Mesendoderm (in vitro differentiated cells): ENCODE measurements at regions not wholly inside any gene's neighbourhood (a gene's known extent, or its start where the extent isn't known, plus 50 kb on each side); places are given as distances from the start of the nearest gene placed in this dataset.

ENCODE experiments used
- DNase-seq: peaks from one replicate; pipeline ENCODE4 v3.0.0; 2013
- H2AK5ac ChIP-seq: 2 replicates; pipeline ENCODE4 v1.6.1; 2013; ENCODE audit warnings: low read length, inconsistent platforms
- H2BK120ac ChIP-seq: 2 replicates; pipeline ENCODE4 v1.6.1; 2013; ENCODE audit warnings: low read depth, mild to moderate bottlenecking, low read length, moderate library complexity, mixed read lengths
- H2BK15ac ChIP-seq: replicated peaks from 2 replicates; pipeline ENCODE4 v1.6.1; 2013; ENCODE audit warnings: low read depth, mild to moderate bottlenecking, moderate library complexity
- H2BK5ac ChIP-seq: 2 replicates; pipeline ENCODE4 v1.6.1; 2013; ENCODE audit warnings: low read length, inconsistent platforms
- H3K18ac ChIP-seq: 2 replicates; pipeline ENCODE4 v1.6.1; 2013; ENCODE audit warnings: mild to moderate bottlenecking, low read length, mixed read lengths
- H3K23ac ChIP-seq: one replicate; pipeline ENCODE4 v1.6.1; 2013; ENCODE audit warnings: low read length
- H3K27ac ChIP-seq: 2 replicates; pipeline ENCODE4 v1.5.1; 2013; ENCODE audit warnings: low read depth, mild to moderate bottlenecking, inconsistent platforms, low read length, moderate library complexity
- H3K27me3 ChIP-seq: 2 replicates; pipeline ENCODE4 v1.6.1; 2013; ENCODE audit warnings: low read length, control low read depth, mild to moderate bottlenecking, inconsistent platforms; ENCODE audit not compliant: insufficient read depth, poor library complexity
- H3K36me3 ChIP-seq: 2 replicates; pipeline ENCODE4 v1.6.1; 2013; ENCODE audit warnings: low read length, inconsistent platforms; ENCODE audit not compliant: control insufficient read depth, insufficient read depth
- H3K4ac ChIP-seq: one replicate; pipeline ENCODE4 v1.6.1; 2013; ENCODE audit warnings: low read depth, mild to moderate bottlenecking, low read length, moderate library complexity
- H3K4me1 ChIP-seq: 2 replicates; pipeline ENCODE4 v1.6.1; 2013; ENCODE audit warnings: low read depth, low read length, inconsistent platforms; ENCODE audit not compliant: control insufficient read depth
- H3K4me2 ChIP-seq: 2 replicates; pipeline ENCODE4 v1.6.1; 2013; ENCODE audit warnings: low read length
- H3K4me3 ChIP-seq: 2 replicates; pipeline ENCODE4 v1.5.1; 2013; ENCODE audit warnings: mild to moderate bottlenecking, low read length
- H3K56ac ChIP-seq: one replicate; pipeline ENCODE4 v1.6.1; 2013; ENCODE audit warnings: low read length
- H3K79me1 ChIP-seq: 2 replicates; pipeline ENCODE4 v1.6.1; 2013; ENCODE audit warnings: low read length, inconsistent platforms
- H3K79me2 ChIP-seq: 2 replicates; pipeline ENCODE4 v1.6.1; 2013; ENCODE audit warnings: mild to moderate bottlenecking, low read length; ENCODE audit not compliant: control insufficient read depth, insufficient read depth
- H3K9ac ChIP-seq: 2 replicates; pipeline ENCODE4 v1.6.1; 2013; ENCODE audit warnings: low read length, inconsistent platforms
- H4K5ac ChIP-seq: one replicate; pipeline ENCODE4 v1.6.1; 2013; ENCODE audit warnings: low read length
- H4K8ac ChIP-seq: one replicate; pipeline ENCODE4 v1.6.1; 2013; ENCODE audit warnings: low read depth, mild to moderate bottlenecking, control low read depth, low read length, moderate library complexity
- WGBS: extraction: QIAGEN DNeasy Blood & Tissue Kit; methylation state at CpG from one replicate; pipeline ENCODE4 v1.1.7; 2013; ENCODE audit warnings: low lambda C conversion rate, missing lambda C conversion rate; ENCODE audit not compliant: insufficient coverage; ENCODE audit errors: extremely low coverage; 5-methylcytosine and 5-hydroxymethylcytosine counted together

- no peaks in the 10 kb centered on the region for H3K27me3 ChIP-seq
- H2BK5ac ChIP-seq: no peak overlapping the region
- H3K79me1 ChIP-seq: no peaks in the 10 kb centered on the region
- no peak overlapping the region for H2BK120ac ChIP-seq
- no peak overlapping the region for H3K9ac ChIP-seq
- H3K79me2 ChIP-seq: no peaks in the 10 kb centered on the region
- H2BK15ac ChIP-seq: no peak overlapping the region
- WGBS: no CpG with 5 or more reads among the region's 2 CpGs
- H3K27ac ChIP-seq: no peak overlapping the region
- no peak overlapping the region for H4K5ac ChIP-seq
- no peak overlapping the region for H4K8ac ChIP-seq
- H3K4me1 ChIP-seq: no peaks in the 10 kb centered on the region
- H3K56ac ChIP-seq: no peak overlapping the region
- H3K4me2 ChIP-seq: no peak overlapping the region
- no peak overlapping the region for H3K4me3 ChIP-seq
- no peak overlapping the region for H3K18ac ChIP-seq
- no peak overlapping the region for H3K4ac ChIP-seq
- H3K23ac ChIP-seq: no peak overlapping the region
- no peak overlapping the region for H2AK5ac ChIP-seq
- DNase-seq: no peak
- no peaks in the 10 kb centered on the region for H3K36me3 ChIP-seq
These were observed 108.8 kb upstream of the PREP start for GRCh38 chr6:105511639-105512038.

GRCh38 chr6:105510746-105511145 lies 107.9 kb upstream of the PREP start:
- no peaks in the 10 kb centered on the region for H3K79me1 ChIP-seq
- H3K18ac ChIP-seq: no peak overlapping the region
- H2BK15ac ChIP-seq: no peak overlapping the region
- no peak for DNase-seq
- no peak overlapping the region for H3K56ac ChIP-seq
- no peak overlapping the region for H2AK5ac ChIP-seq
- no peaks in the 10 kb centered on the region for H3K27me3 ChIP-seq
- no peak overlapping the region for H3K4me3 ChIP-seq
- no peak overlapping the region for H4K8ac ChIP-seq
- H3K9ac ChIP-seq: no peak overlapping the region
- H3K23ac ChIP-seq: no peak overlapping the region
- no peaks in the 10 kb centered on the region for H3K4me1 ChIP-seq
- no peak overlapping the region for H2BK5ac ChIP-seq
- H3K27ac ChIP-seq: no peak overlapping the region
- no peaks in the 10 kb centered on the region for H3K36me3 ChIP-seq
- no peak overlapping the region for H2BK120ac ChIP-seq
- H3K4ac ChIP-seq: no peak overlapping the region
- H3K4me2 ChIP-seq: no peak overlapping the region
- H4K5ac ChIP-seq: no peak overlapping the region
- no peaks in the 10 kb centered on the region for H3K79me2 ChIP-seq

GRCh38 chr6:105509506-105510331 lies 106.8 kb upstream of the PREP start:
- H3K27me3 ChIP-seq: no peaks in the 10 kb centered on the region
- no peak overlapping the region for H3K23ac ChIP-seq
- H4K5ac ChIP-seq: no peak overlapping the region
- no peak overlapping the region for H3K27ac ChIP-seq
- H3K79me1 ChIP-seq: no peaks in the 10 kb centered on the region
- H2AK5ac ChIP-seq: no peak overlapping the region
- no peak overlapping the region for H2BK15ac ChIP-seq
- DNase-seq: peak; percentile 53
- H3K4me2 ChIP-seq: no peak overlapping the region
- no peak overlapping the region for H2BK120ac ChIP-seq
- no peaks in the 10 kb centered on the region for H3K79me2 ChIP-seq
- no peak overlapping the region for H3K4me3 ChIP-seq
- no peak overlapping the region for H3K4ac ChIP-seq
- peak overlapping the region; percentile 13 for H4K8ac ChIP-seq
- H2BK5ac ChIP-seq: no peak overlapping the region
- no peak overlapping the region for H3K56ac ChIP-seq
- no peak overlapping the region for H3K18ac ChIP-seq
- WGBS: no CpG with 5 or more reads among the region's 9 CpGs
- H3K9ac ChIP-seq: no peak overlapping the region
- H3K36me3 ChIP-seq: no peaks in the 10 kb centered on the region
- no peaks in the 10 kb centered on the region for H3K4me1 ChIP-seq

GRCh38 chr6:105507811-105508210 lies 104.9 kb upstream of the PREP start:
- Histone ChIP-seq H3K18ac (no peak overlapping the region), H4K5ac (no peak overlapping the region), H3K4me2 (no peak overlapping the region), H3K27me3 (no peaks in the 10 kb centered on the region), H4K8ac (no peak overlapping the region), H3K23ac (no peak overlapping the region), H3K4ac (no peak overlapping the region), H2BK5ac (no peak overlapping the region), H2BK120ac (no peak overlapping the region), H3K4me1 (no peaks in the 10 kb centered on the region), H3K36me3 (no peaks in the 10 kb centered on the region), H3K56ac (no peak overlapping the region), H3K79me1 (no peaks in the 10 kb centered on the region), H3K4me3 (no peak overlapping the region), H3K9ac (no peak overlapping the region), H3K79me2 (no peaks in the 10 kb centered on the region), H2AK5ac (no peak overlapping the region), H2BK15ac (no peak overlapping the region), H3K27ac (no peak overlapping the region)
- no CpG with 5 or more reads among the region's 1 CpG for WGBS
- no peak for DNase-seq

- Histone ChIP-seq H3K4me2 (no peak overlapping the region), H3K56ac (no peak overlapping the region), H4K8ac (no peak overlapping the region), H2AK5ac (no peak overlapping the region), H2BK5ac (no peak overlapping the region), H3K18ac (no peak overlapping the region), H3K36me3 (no peaks in the 10 kb centered on the region), H4K5ac (no peak overlapping the region), H3K4me1 (no peaks in the 10 kb centered on the region), H2BK15ac (no peak overlapping the region), H3K23ac (no peak overlapping the region), H2BK120ac (no peak overlapping the region), H3K27me3 (no peaks in the 10 kb centered on the region), H3K79me2 (no peaks in the 10 kb centered on the region), H3K4ac (no peak overlapping the region), H3K79me1 (no peaks in the 10 kb centered on the region), H3K9ac (no peak overlapping the region), H3K4me3 (no peak overlapping the region), H3K27ac (no peak overlapping the region)
- DNase-seq: no peak
- WGBS: no CpG with 5 or more reads among the region's 1 CpG
These were observed 101.8 kb upstream of the PREP start for GRCh38 chr6:105504706-105505105.

GRCh38 chr6:105503641-105504040 lies 100.8 kb upstream of the PREP start:
- Histone ChIP-seq H3K79me2 (no peaks in the 10 kb centered on the region), H3K56ac (no peak overlapping the region), H3K36me3 (no peaks in the 10 kb centered on the region), H3K4me1 (no peaks in the 10 kb centered on the region), H3K79me1 (no peaks in the 10 kb centered on the region), H3K9ac (no peak overlapping the region), H3K4me3 (no peak overlapping the region), H2BK120ac (no peak overlapping the region), H3K27ac (no peak overlapping the region), H3K4me2 (no peak overlapping the region), H4K5ac (no peak overlapping the region), H3K27me3 (no peaks in the 10 kb centered on the region), H2BK5ac (no peak overlapping the region), H3K4ac (no peak overlapping the region), H2BK15ac (no peak overlapping the region), H2AK5ac (no peak overlapping the region), H3K18ac (no peak overlapping the region), H4K8ac (no peak overlapping the region), H3K23ac (no peak overlapping the region)
- DNase-seq: no peak
- no CpG with 5 or more reads among the region's 2 CpGs for WGBS
